NB4 (cell line): ENCODE measurements at regions not wholly inside any gene's neighbourhood (a gene's known extent, or its start where the extent isn't known, plus 50 kb on each side); places are given as distances from the start of the nearest gene placed in this dataset.
"Not testable (repeated sequence)": the region's sequence is repeated elsewhere in the genome, so short reads cannot be mapped to it uniquely, and the experiment has no call there.

Experiments
- DNase-seq: peaks from one replicate; pipeline ENCODE4 v3.0.0; 2010; ENCODE audit warnings: low read depth
- H3K4me3 ChIP-seq: one replicate; pipeline ENCODE4 v1.5.1; 2011; ENCODE audit warnings: mild to moderate bottlenecking, low read depth, low read length, moderate library complexity
- CTCF ChIP-seq: IDR thresholded peaks from one replicate; pipeline ENCODE4 v1.5.1; 2012; ENCODE audit warnings: low read depth, low read length
- MAX ChIP-seq: IDR thresholded peaks from 2 replicates; pipeline ENCODE4 v1.6.1; 2011; ENCODE audit warnings: low read depth, low read length
- MYC ChIP-seq: IDR thresholded peaks from 2 replicates; pipeline ENCODE4 v1.6.1; 2011; ENCODE audit warnings: low read depth, low read length
- POLR2A ChIP-seq: IDR thresholded peaks from 2 replicates; pipeline ENCODE4 v1.6.1; 2011; ENCODE audit warnings: mild to moderate bottlenecking; ENCODE audit not compliant: insufficient read length; ENCODE audit errors: extremely low read depth

- TF ChIP-seq POLR2A (no peak), CTCF (no peak), MYC (no peak), MAX (no peak)
- DNase-seq = peak; percentile 56
- no peak overlapping the region for H3K4me3 ChIP-seq
These were observed 69.5 kb upstream of the MAP4K4 start for GRCh38 chr2:101628030-101628392.

- TF ChIP-seq MAX (peak; percentile 33; the same call in 1 of the 2 replicates), MYC (no peak)
- H3K4me3 ChIP-seq = no peak overlapping the region
- peak; percentile 89 for DNase-seq
These were observed 70.0 kb upstream of the MAP4K4 start for GRCh38 chr2:101627285-101628029.

- not testable (repeated sequence) for H3K4me3 ChIP-seq, DNase-seq
These were observed 71.7 kb upstream of the MAP4K4 start for GRCh38 chr2:101625814-101626213.

GRCh38 chr2:101625387-101625786 lies 72.1 kb upstream of the MAP4K4 start:
- TF ChIP-seq MAX (no peak), POLR2A (no peak), CTCF (no peak), MYC (no peak)
- H3K4me3 ChIP-seq = no peak overlapping the region
- peak; percentile 45 for DNase-seq

- no peak overlapping the region for H3K4me3 ChIP-seq
- TF ChIP-seq MAX (no peak), MYC (no peak), CTCF (no peak), POLR2A (no peak)
- no peak for DNase-seq
These were observed 72.7 kb upstream of the MAP4K4 start for GRCh38 chr2:101624706-101625332.

GRCh38 chr2:101623031-101623521 lies 74.4 kb upstream of the MAP4K4 start:
- H3K4me3 ChIP-seq = no peak overlapping the region
- TF ChIP-seq POLR2A = no peak
- peak; percentile 55; the same call in 1 of the 2 replicates for TF ChIP-seq MAX
- DNase-seq = peak; percentile 87

GRCh38 chr2:101622210-101623030 lies 75.1 kb upstream of the MAP4K4 start:
- TF ChIP-seq POLR2A = no peak
- no peak for TF ChIP-seq MAX
- no peak for TF ChIP-seq CTCF
- no peak; the same call in 1 of the 2 replicates for TF ChIP-seq MYC
- DNase-seq = no peak
- H3K4me3 ChIP-seq = no peak overlapping the region
